ENCODE measurements at regions not wholly inside any gene's neighbourhood (a gene's known extent, or its start where the extent isn't known, plus 50 kb on each side); places are given as distances from the start of the nearest gene placed in this dataset.
"Not testable (repeated sequence)": the region's sequence is repeated elsewhere in the genome, so short reads cannot be mapped to it uniquely, and the experiment has no call there.

DNA sequence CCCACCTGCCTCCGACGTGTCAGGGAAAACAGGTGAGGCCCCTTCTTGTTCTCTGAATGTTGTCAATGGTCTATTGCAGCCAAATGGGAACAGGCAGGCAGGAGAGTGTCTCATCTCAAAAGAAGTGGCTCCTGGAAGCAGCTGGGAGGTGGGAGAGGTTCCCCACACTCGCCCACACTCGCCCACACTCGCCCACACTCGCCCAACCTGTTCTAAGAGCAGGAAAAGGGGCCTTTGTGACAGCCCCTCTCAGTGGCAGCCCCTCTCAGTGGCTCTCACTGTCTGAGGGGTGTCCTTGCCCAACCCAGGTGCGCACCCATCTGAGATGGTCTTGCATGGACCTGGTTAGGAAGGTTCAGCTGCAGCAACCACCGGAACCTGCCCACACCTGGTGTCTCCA, 162.2 kb downstream of the LMLN start:
- TF ChIP-seq, protein P1, sequence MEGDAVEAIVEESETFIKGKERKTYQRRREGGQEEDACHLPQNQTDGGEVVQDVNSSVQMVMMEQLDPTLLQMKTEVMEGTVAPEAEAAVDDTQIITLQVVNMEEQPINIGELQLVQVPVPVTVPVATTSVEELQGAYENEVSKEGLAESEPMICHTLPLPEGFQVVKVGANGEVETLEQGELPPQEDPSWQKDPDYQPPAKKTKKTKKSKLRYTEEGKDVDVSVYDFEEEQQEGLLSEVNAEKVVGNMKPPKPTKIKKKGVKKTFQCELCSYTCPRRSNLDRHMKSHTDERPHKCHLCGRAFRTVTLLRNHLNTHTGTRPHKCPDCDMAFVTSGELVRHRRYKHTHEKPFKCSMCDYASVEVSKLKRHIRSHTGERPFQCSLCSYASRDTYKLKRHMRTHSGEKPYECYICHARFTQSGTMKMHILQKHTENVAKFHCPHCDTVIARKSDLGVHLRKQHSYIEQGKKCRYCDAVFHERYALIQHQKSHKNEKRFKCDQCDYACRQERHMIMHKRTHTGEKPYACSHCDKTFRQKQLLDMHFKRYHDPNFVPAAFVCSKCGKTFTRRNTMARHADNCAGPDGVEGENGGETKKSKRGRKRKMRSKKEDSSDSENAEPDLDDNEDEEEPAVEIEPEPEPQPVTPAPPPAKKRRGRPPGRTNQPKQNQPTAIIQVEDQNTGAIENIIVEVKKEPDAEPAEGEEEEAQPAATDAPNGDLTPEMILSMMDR (conservative IDR thresholded peaks at IDR 0.05; ENCODE audit: low read length) = not testable (repeated sequence)
- not testable (repeated sequence) for TF ChIP-seq EZH2phosphoT487 (IDR thresholded peaks at IDR 0.05; ENCODE audit: borderline replicate concordance)
